ENCODE measurements at regions not wholly inside any gene's neighbourhood (a gene's known extent, or its start where the extent isn't known, plus 50 kb on each side); places are given as distances from the start of the nearest gene placed in this dataset.

GRCh38 chr14:34051966-34052657 lies 101.2 kb upstream of the EGLN3 start (continued):
- TF ChIP-seq ADNP (CRISPR knock-in tag; IDR thresholded peaks at IDR 0.05) (no peak), JDP2 (CRISPR knock-in tag; IDR thresholded peaks at IDR 0.05; ENCODE audit: borderline replicate concordance) (no peak), PHF20 (CRISPR knock-in tag; IDR thresholded peaks at IDR 0.05) (no peak), MAFG (CRISPR knock-in tag; IDR thresholded peaks at IDR 0.05) (no peak), ZNF780A (CRISPR knock-in tag; IDR thresholded peaks at IDR 0.05) (no peak), ZC3H13 (CRISPR knock-in tag; IDR thresholded peaks at IDR 0.05) (no peak), CEBPB (IDR thresholded peaks at IDR 0.05; ENCODE audit: borderline replicate concordance, low read depth, low read length) (peak; percentile 42; the same call in 1 of the 2 replicates), ZNF251 (CRISPR knock-in tag; IDR thresholded peaks at IDR 0.05) (no peak), ZNF10 (CRISPR knock-in tag; IDR thresholded peaks at IDR 0.05; ENCODE audit: borderline replicate concordance, low read depth) (no peak), ZNF784 (CRISPR knock-in tag; IDR thresholded peaks at IDR 0.05; ENCODE audit: borderline replicate concordance) (no peak), ZNF879 (CRISPR knock-in tag; IDR thresholded peaks at IDR 0.05) (no peak), RXRB (CRISPR knock-in tag; IDR thresholded peaks at IDR 0.05; ENCODE audit: borderline replicate concordance) (peak; percentile 73; the same call in 1 of the 2 replicates), ZNF605 (CRISPR knock-in tag; IDR thresholded peaks at IDR 0.05) (no peak), FUBP1 (CRISPR knock-in tag; IDR thresholded peaks at IDR 0.05; ENCODE audit: borderline replicate concordance) (no peak), SPEN (CRISPR knock-in tag; IDR thresholded peaks at IDR 0.05; ENCODE audit: low read depth) (no peak), STAG1 (CRISPR knock-in tag; IDR thresholded peaks at IDR 0.05) (no peak), SIN3A (IDR thresholded peaks at IDR 0.05; ENCODE audit: borderline replicate concordance, low read depth, low read length) (no peak), ZNF572 (CRISPR knock-in tag; IDR thresholded peaks at IDR 0.05) (no peak), PRDM15 (CRISPR knock-in tag; IDR thresholded peaks at IDR 0.05) (no peak), FOXM1 (CRISPR knock-in tag; IDR thresholded peaks at IDR 0.05) (no peak), NFATC3 (CRISPR knock-in tag; IDR thresholded peaks at IDR 0.05) (no peak)
- TF ChIP-seq, protein P1, sequence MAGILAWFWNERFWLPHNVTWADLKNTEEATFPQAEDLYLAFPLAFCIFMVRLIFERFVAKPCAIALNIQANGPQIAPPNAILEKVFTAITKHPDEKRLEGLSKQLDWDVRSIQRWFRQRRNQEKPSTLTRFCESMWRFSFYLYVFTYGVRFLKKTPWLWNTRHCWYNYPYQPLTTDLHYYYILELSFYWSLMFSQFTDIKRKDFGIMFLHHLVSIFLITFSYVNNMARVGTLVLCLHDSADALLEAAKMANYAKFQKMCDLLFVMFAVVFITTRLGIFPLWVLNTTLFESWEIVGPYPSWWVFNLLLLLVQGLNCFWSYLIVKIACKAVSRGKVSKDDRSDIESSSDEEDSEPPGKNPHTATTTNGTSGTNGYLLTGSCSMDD (CRISPR knock-in tag; IDR thresholded peaks at IDR 0.05) = no peak

Measured in HepG2 (cell line).